ENCODE measurements at regions not wholly inside any gene's neighbourhood (a gene's known extent, or its start where the extent isn't known, plus 50 kb on each side); places are given as distances from the start of the nearest gene placed in this dataset.

- TF ChIP-seq CTCF (conservative IDR thresholded peaks at IDR 0.05), result no peak
- TF ChIP-seq EZH2 (IDR thresholded peaks at IDR 0.05; ENCODE audit: low read depth), result no peak
Observed at GRCh38 chr15:99918072-99918471, 184.8 kb upstream of the LYSMD4 start.

All from PC-9 (cell line).